GM21723 (cell line): ENCODE measurements at regions not wholly inside any gene's neighbourhood (a gene's known extent, or its start where the extent isn't known, plus 50 kb on each side); places are given as distances from the start of the nearest gene placed in this dataset.

ENCODE experiments used
- ATAC-seq: cut with Tn5 transposase; IDR thresholded peaks from one replicate; pipeline ENCODE4 v1.9.1; 2021; ENCODE audit warnings: mild to moderate bottlenecking, moderate library complexity; ENCODE audit not compliant: unreplicated experiment

DNA sequence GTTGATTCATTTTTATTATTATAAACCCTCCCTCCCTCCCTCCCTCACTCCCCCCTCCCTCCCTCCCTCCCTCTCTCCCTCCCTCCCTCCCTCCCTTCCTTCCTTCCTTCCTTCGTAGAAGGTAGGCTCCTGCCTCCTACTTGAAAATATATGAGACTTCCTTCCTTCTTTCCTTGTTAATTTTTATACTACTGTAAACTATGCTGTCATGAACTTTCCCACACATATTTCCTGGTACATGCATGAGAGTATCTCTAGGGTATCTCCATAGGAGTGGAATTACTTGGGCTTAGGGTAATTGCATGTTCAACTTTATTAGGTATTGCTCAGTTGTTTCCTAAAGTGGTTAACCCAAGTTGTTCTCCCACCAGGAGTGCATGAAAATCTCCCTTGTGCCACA lies 330.6 kb downstream of the KCNRG start:
- no peak for ATAC-seq

- ATAC-seq: no peak
Measured at GRCh38 chr13:50348371-50348770, 333.1 kb downstream of the KCNRG start.

- ATAC-seq: no peak
Measured at GRCh38 chr13:50352720-50353480, 337.7 kb downstream of the KCNRG start.

- no peak for ATAC-seq
Measured at GRCh38 chr13:50353651-50354415, 338.6 kb downstream of the KCNRG start.

DNA sequence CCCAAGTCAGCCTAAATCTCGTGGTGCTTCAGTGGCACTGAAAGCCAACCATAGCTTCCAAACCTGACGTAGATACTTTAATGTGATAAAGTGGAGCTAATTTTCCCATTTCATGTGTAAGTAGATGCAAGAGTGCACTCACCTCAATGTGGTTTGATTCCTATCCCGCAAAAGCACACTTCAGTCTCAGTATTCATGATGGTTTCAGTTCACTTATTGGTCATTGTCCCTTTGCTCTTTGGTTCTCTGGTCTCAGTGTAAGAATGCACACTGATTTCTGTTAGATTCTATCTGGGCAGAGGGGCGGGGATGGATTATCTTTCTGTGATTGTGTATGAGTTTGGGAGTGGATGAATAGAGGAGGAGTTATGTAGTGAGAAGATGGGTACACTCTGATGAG lies 340.6 kb downstream of the KCNRG start:
- no peak for ATAC-seq

DNA sequence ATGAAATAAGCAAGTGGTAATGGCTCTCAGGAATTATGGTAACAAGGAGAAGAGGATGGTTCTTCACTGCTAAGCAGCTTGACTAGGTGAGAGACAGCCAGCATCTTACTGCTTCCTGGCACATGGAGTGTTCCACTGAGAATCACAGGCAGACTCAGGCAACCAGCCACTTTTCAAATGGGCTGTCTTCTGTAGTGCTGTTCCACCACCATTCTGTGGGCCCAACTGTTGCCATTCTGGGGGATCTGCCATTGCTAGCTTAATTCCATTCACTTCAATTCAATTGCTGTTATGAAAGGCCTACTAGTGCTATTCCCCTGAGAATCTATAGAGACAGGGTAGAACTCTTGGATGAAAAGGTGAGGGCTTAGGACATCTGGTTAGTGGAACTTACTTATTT lies 341.9 kb downstream of the KCNRG start:
- ATAC-seq: no peak

DNA sequence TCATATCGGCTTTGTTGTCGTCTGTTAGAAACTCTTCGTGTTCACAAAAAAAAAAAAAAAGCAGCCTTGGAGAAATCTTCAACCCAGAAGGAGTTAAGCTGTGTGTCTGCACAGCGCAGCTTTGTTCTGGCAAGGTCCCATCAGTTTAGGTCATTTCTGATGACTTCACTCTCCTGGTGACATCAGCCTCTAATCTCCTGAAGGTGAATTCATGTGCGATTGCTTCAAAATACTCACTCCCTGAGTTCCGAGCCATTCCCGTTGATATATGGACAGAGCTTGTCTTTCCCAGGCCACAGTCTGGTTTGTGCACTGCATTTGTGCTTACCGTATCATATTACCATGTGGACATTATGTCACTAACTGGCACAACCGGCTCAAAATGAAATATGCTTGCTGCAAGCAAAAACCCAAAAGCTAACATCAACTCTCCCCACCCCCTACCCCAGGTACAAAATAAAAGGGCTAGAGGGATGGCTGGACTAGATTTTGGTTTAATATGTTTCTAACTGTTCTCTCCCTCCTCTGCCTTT lies 342.4 kb downstream of the KCNRG start:
- no peak for ATAC-seq

GRCh38 chr13:50358231-50359040 lies 343.2 kb downstream of the KCNRG start:
- ATAC-seq: peak; percentile 59

DNA sequence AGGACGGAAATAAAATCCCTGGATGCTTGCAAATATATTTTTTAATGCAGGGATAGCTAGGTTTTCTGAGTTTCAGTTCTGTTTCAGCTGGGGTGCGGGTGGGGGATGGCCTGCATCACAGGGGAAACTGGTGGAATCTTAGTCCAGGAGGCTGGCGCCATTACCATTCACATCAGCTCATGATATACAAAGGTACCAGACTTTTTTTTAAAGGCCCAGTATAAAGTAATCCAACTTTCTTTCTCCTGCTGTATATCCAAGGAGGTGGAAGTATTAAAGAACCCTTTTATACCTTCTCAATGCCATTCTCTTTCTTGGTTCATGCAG lies 343.8 kb downstream of the KCNRG start:
- no peak for ATAC-seq

- ATAC-seq: no peak
Measured at GRCh38 chr13:50359779-50360178, 344.5 kb downstream of the KCNRG start.

DNA sequence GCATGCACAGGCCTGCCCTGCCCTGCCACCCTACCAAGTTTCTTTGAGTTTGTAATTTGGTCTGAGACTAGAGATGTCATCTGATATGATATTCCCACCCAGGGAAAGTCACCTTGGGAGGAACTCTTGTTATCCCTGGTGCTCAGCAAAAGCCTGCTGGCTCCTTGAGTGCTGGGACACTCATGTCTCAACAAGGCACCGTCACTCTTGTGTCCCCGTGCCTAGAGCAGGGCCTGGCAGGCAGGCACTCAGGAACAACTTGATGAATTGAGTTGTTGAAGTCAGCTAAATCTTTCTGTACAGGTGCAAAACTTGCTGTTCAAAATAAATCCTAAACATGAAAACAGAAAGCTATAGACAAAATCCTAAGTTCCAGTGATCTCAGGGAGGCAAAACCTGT lies 345.4 kb downstream of the KCNRG start:
- ATAC-seq: no peak

DNA sequence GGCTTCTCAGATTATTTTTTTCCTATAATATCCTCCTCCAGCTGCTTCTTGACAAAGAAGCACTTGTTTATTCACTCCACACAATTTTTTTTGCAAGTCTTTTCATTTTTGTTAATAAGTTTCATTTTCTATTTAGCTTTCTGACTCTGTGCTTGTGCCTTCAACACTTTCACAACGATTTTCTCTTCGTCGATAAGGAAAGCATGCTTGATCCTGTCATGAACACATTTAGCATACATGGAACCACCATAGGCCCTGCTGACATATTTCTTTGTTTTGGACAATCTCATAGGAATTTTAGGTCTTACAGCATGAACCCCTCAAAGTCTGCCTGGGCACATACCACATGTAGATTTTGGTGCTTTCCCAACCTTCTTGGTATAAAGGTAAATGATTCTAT lies 346.0 kb downstream of the KCNRG start:
- ATAC-seq: no peak

DNA sequence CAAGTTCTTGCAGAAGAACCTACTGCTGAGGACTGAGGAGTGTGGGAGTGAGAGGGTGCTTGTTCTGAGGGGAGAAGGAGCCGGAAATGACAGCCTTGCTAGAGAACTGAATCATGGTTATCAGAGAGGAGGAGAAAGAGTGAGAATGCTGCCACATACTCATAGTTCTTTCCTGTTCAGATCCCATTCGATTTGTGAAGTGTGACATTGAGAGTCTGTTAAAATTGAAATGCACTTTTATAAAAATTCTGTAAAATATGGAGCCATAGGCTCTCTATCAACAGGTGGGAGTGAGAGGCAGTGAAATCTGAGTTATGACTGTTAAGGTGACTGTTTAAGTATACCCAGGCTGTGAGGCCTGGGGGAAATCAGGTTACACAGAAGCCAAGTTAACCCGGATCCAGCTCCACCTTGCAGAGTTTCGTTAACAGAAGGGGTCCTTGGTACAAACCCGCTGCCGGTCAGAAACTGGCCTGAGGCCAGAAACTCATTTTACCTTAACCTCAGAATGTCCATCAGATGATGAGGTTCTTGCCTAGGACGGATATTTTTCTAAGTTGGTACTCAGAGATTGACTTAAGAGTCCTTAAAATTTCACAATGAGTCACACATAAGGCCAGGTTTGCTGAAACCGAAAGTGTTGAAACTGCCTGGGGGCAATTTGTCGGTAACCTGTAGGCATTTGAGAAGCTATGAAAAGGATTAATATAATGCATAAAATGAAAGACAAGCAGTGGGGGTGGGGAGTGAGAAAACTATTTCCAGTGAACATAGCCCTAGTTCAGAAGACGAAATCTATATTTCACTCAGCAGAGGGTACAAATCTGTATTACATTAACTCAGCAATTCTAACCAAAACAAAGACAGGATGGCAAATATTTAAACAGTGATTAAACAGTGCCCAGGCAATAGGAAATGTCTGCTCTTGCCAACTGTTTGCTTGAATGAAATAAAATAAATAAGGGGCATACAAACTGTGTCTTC lies 350.5 kb downstream of the KCNRG start:
- ATAC-seq: peak; percentile 64

- peak; percentile 65 for ATAC-seq
Measured at GRCh38 chr13:50366488-50367174, 351.4 kb downstream of the KCNRG start.

- no peak for ATAC-seq
Measured at GRCh38 chr13:50369646-50370045, 354.4 kb downstream of the KCNRG start.

GRCh38 chr13:50370303-50370950 lies 355.2 kb downstream of the KCNRG start:
- ATAC-seq: peak; percentile 73

DNA sequence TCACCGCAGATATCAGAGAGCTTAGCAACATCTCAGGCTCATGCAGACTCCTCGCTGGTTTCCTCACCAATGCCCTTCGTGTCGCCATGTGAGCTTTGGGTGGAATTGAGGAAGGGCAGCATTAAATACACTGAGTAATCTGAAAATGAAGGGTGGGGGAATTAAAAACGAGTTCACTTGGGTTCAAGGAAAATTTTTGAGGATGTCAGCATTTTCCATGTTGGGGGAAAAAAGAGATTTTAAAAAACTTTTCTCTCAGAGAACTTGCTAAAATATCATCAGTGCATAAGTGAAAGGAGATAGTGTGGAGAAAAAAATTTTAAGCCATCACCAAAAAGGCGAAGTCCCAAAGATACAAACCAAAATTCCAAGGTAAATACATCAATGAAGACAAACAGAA lies 359.3 kb downstream of the KCNRG start:
- no peak for ATAC-seq

DNA sequence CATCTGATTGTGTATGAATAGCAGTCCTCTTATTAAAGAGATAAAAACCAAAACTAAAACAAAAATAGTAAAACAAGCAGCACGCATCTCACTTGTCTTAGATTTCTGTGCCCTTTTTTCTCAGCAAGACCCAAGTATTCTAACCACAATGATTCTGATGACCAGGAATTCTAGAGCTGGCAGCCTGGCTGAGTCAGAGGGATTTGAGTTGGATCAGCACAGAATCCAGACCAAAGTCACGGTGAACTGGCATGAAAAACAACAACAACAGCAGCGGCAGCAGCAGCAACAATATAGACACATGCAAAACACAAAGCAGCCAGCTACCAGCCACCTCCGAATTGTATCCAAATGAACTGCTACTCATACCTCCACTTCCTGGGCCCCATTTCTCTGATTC lies 360.5 kb downstream of the KCNRG start:
- ATAC-seq: no peak

DNA sequence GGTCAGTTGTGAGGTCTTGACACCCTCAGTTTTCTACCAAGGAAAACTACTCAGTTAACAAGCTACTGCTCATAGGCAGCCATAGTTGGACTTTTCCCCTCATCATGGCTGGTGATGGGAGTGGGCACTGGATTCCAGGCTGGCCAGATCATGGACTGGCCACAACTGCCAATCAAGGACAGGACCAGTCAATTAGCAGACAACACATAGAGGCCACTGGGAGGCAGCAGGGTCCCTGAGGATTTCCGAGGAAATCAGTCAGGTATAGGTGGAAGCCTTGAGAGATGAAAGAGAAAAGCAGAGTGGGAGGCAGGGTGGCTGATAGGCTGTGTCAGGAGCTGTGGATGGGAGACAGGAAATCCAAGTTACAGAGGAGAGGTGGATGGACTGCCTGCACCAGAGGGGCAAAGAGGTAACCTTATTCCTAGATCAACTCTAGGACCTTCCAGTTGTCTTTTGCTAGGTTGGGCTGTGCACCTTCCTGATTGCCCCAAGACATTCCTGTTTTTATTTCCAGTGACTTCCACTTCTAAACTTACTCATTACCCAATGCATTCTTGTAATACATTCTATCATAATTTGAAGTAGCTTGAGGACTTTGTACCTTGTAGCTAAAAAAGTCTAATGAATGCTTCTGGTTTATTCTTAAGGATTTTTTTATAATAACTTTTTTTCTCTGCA lies 361.8 kb downstream of the KCNRG start:
- ATAC-seq: no peak
